T-helper 2 cell treated with Interferon-gamma antibody and Interleukin-4, amounts not matched to agents 100 ng/mL and 5 ng/mL, for 36 hours (primary cell): ENCODE measurements at regions not wholly inside any gene's neighbourhood (a gene's known extent, or its start where the extent isn't known, plus 50 kb on each side); places are given as distances from the start of the nearest gene placed in this dataset.

Experiments
- intact Hi-C: fragments of 100-400 bp; cut with micrococcal nuclease; formaldehyde crosslinking; loops from one replicate; pipeline ENCODE4 v1.15.1; 2023

- intact Hi-C loops: no loop called here
These were observed 552.1 kb downstream of the TFEC start for GRCh38 chr7:115478426-115478825.

GRCh38 chr7:115477193-115477651 is 553.3 kb downstream of the TFEC start:
- intact Hi-C loops: no loop called here

GRCh38 chr7:115476671-115477181 is 553.8 kb downstream of the TFEC start:
- intact Hi-C loops: no loop called here

- intact Hi-C loops: no loop called here
These were observed 554.0 kb downstream of the MDFIC start for GRCh38 chr7:115475761-115476385.

- intact Hi-C loops: no loop called here
These were observed 553.3 kb downstream of the MDFIC start for GRCh38 chr7:115475206-115475605.

- intact Hi-C loops: loop anchor here (5.0 kb wide), 1 partner anchor 607 kb away; no protein-coding TSS in a partner anchor
These were observed 552.2 kb downstream of the MDFIC start for GRCh38 chr7:115474137-115474536.

- intact Hi-C loops: loop anchor here (5.0 kb wide), 1 partner anchor 605 kb away; no protein-coding TSS in a partner anchor
These were observed 550.0 kb downstream of the MDFIC start for GRCh38 chr7:115471891-115472290.

GRCh38 chr7:115462301-115463015 is 540.6 kb downstream of the MDFIC start:
- intact Hi-C loops: no loop called here

GRCh38 chr7:115449689-115450088 is 527.8 kb downstream of the MDFIC start:
- intact Hi-C loops: no loop called here

- intact Hi-C loops: no loop called here
These were observed 525.6 kb downstream of the MDFIC start for GRCh38 chr7:115447495-115447894.

GRCh38 chr7:115441033-115441432 is 519.1 kb downstream of the MDFIC start:
- intact Hi-C loops: no loop called here

GRCh38 chr7:115435178-115435577 is 513.3 kb downstream of the MDFIC start:
- intact Hi-C loops: no loop called here

- intact Hi-C loops: no loop called here
These were observed 508.0 kb downstream of the MDFIC start for GRCh38 chr7:115429918-115430317.

- intact Hi-C loops: no loop called here
These were observed 495.8 kb downstream of the MDFIC start for GRCh38 chr7:115417662-115418061.

- intact Hi-C loops: no loop called here
These were observed 489.2 kb downstream of the MDFIC start for GRCh38 chr7:115410972-115411686.

- intact Hi-C loops: no loop called here
These were observed 488.5 kb downstream of the MDFIC start for GRCh38 chr7:115410434-115410820.

- intact Hi-C loops: no loop called here
These were observed 488.0 kb downstream of the MDFIC start for GRCh38 chr7:115409682-115410433.

GRCh38 chr7:115406219-115406618 is 484.3 kb downstream of the MDFIC start:
- intact Hi-C loops: no loop called here

- intact Hi-C loops: no loop called here
These were observed 465.2 kb downstream of the MDFIC start for GRCh38 chr7:115387137-115387536.

GRCh38 chr7:115379321-115379720 is 457.4 kb downstream of the MDFIC start:
- intact Hi-C loops: no loop called here

GRCh38 chr7:115368998-115369397 is 447.1 kb downstream of the MDFIC start:
- intact Hi-C loops: no loop called here
